ENCODE measurements at regions not wholly inside any gene's neighbourhood (a gene's known extent, or its start where the extent isn't known, plus 50 kb on each side); places are given as distances from the start of the nearest gene placed in this dataset.

GRCh38 chr10:55310143-55310542, 509.1 kb upstream of the PCDH15 start:
- TF ChIP-seq CTCF (conservative IDR thresholded peaks at IDR 0.05) (no peak), EZH2 (IDR thresholded peaks at IDR 0.05; ENCODE audit: low read depth) (no peak)
